ENCODE measurements at regions not wholly inside any gene's neighbourhood (a gene's known extent, or its start where the extent isn't known, plus 50 kb on each side); places are given as distances from the start of the nearest gene placed in this dataset.

- intact Hi-C loops (cut with DNase I; ENCODE audit: low total_unique reads): no loop called here
- TF ChIP-seq POLR2A (IDR thresholded peaks at IDR 0.05) (no peak), CTCF (IDR thresholded peaks at IDR 0.05) (no peak)
Observed at GRCh38 chr10:107930037-107930436, 765.5 kb upstream of the SORCS1 start.

GRCh38 chr10:107924458-107924857 is 760.0 kb upstream of the SORCS1 start:
- no peak overlapping the region for H3K4me3 ChIP-seq
- no peaks in the 10 kb centered on the region for H3K36me3 ChIP-seq
- intact Hi-C loops (cut with DNase I; ENCODE audit: low total_unique reads): no loop called here
- H3K27ac ChIP-seq: no peak overlapping the region
- no peak for DNase-seq
- no peaks in the 10 kb centered on the region for H3K9me3 ChIP-seq
- TF ChIP-seq CTCF (IDR thresholded peaks at IDR 0.05) (no peak), POLR2A (IDR thresholded peaks at IDR 0.05) (no peak)
- no peaks in the 10 kb centered on the region for H3K27me3 ChIP-seq
- no peaks in the 10 kb centered on the region for H3K4me1 ChIP-seq

More at GRCh38 chr10:107930037-107930436, 765.5 kb upstream of the SORCS1 start:
- Histone ChIP-seq H3K36me3 (no peaks in the 10 kb centered on the region), H3K27ac (no peak overlapping the region), H3K4me1 (no peaks in the 10 kb centered on the region), H3K4me3 (no peak overlapping the region), H3K9me3 (no peaks in the 10 kb centered on the region), H3K27me3 (no peaks in the 10 kb centered on the region)
- DNase-seq: no peak

- Histone ChIP-seq H3K9me3 (no peaks in the 10 kb centered on the region), H3K27me3 (no peaks in the 10 kb centered on the region), H3K27ac (no peak overlapping the region), H3K36me3 (no peaks in the 10 kb centered on the region), H3K4me1 (no peaks in the 10 kb centered on the region), H3K4me3 (no peak overlapping the region)
- intact Hi-C loops (cut with DNase I; ENCODE audit: low total_unique reads): no loop called here
- TF ChIP-seq POLR2A (IDR thresholded peaks at IDR 0.05) (no peak), CTCF (IDR thresholded peaks at IDR 0.05) (no peak)
- DNase-seq: no peak
Observed at GRCh38 chr10:107919626-107920235, 755.2 kb upstream of the SORCS1 start.

GRCh38 chr10:107918171-107918570 is 753.7 kb upstream of the SORCS1 start:
- no peak overlapping the region for H3K27ac ChIP-seq
- no peaks in the 10 kb centered on the region for H3K4me1 ChIP-seq
- H3K36me3 ChIP-seq: no peaks in the 10 kb centered on the region
- no peak for DNase-seq
- intact Hi-C loops (cut with DNase I; ENCODE audit: low total_unique reads): no loop called here
- peaks cover 0 to 7% of the 10 kb centered on the region in 2 donors for H3K27me3 ChIP-seq
- no peaks in the 10 kb centered on the region for H3K9me3 ChIP-seq
- no peak overlapping the region for H3K4me3 ChIP-seq
- TF ChIP-seq CTCF (IDR thresholded peaks at IDR 0.05) (no peak), POLR2A (IDR thresholded peaks at IDR 0.05) (no peak)

GRCh38 chr10:107915215-107915610 is 750.7 kb upstream of the SORCS1 start:
- no peak overlapping the region for H3K4me3 ChIP-seq
- no peak overlapping the region for H3K27ac ChIP-seq
- intact Hi-C loops (cut with DNase I; ENCODE audit: low total_unique reads): no loop called here

More at GRCh38 chr10:107915215-107915610, 750.7 kb upstream of the SORCS1 start:
- Histone ChIP-seq H3K4me1 (no peaks in the 10 kb centered on the region), H3K27me3 (peaks cover 0 to 7% of the 10 kb centered on the region in 2 donors), H3K9me3 (no peaks in the 10 kb centered on the region), H3K36me3 (no peaks in the 10 kb centered on the region)
- DNase-seq: no peak
- TF ChIP-seq POLR2A (IDR thresholded peaks at IDR 0.05) (no peak), CTCF (IDR thresholded peaks at IDR 0.05) (no peak)

Measured in uterus (tissue), 3 donors.